ENCODE measurements at regions not wholly inside any gene's neighbourhood (a gene's known extent, or its start where the extent isn't known, plus 50 kb on each side); places are given as distances from the start of the nearest gene placed in this dataset.

- Histone ChIP-seq H3K23ac (ENCODE audit: insufficient read length, low read depth, low read length) (no peak overlapping the region), H3K9ac (ENCODE audit: extremely low read depth, insufficient read length, low read length) (no peak overlapping the region), H3K4ac (ENCODE audit: low read depth, low read length) (no peak overlapping the region), H2AFZ (ENCODE audit: low read length) (no peak overlapping the region), H3K27me3 (ENCODE audit: insufficient read depth, low read length) (no peaks in the 10 kb centered on the region; the same call in 1 of the 2 replicates), H3K14ac (ENCODE audit: insufficient read depth, low read length) (no peak overlapping the region), H4K8ac (replicated peaks; ENCODE audit: insufficient read length, low read depth, low read length) (no peak overlapping the region), H3K4me1 (ENCODE audit: insufficient read depth, low read length) (no peaks in the 10 kb centered on the region), H3K23me2 (ENCODE audit: insufficient read length, low read depth, low read length, poor library complexity, severe bottlenecking) (no peaks in the 10 kb centered on the region), H3K79me2 (ENCODE audit: insufficient read depth, low read length) (no peaks in the 10 kb centered on the region), H3K4me2 (ENCODE audit: insufficient read depth, insufficient read length, low read length) (no peak overlapping the region), H4K91ac (ENCODE audit: insufficient read length, low read depth, low read length) (no peak overlapping the region), H2BK12ac (ENCODE audit: insufficient read length, low read depth, low read length) (no peak overlapping the region), H3T11ph (ENCODE audit: low read length) (no peak overlapping the region), H3K18ac (ENCODE audit: insufficient read length, low read depth, low read length) (no peak overlapping the region), H2AK5ac (ENCODE audit: insufficient read length, low read length) (no peak overlapping the region), H3K27ac (ENCODE audit: insufficient read length, low read depth, low read length) (no peak overlapping the region), H3K56ac (ENCODE audit: insufficient read length, low read depth, low read length) (no peak overlapping the region), H4K5ac (ENCODE audit: insufficient read length, low read depth, low read length) (no peak overlapping the region), H2BK5ac (ENCODE audit: insufficient read length, low read length) (no peak overlapping the region), H2BK20ac (ENCODE audit: low read depth, low read length, poor library complexity, severe bottlenecking) (no peak overlapping the region), H2BK15ac (ENCODE audit: low read depth, low read length) (no peak overlapping the region), H2BK120ac (ENCODE audit: low read depth, low read length, poor library complexity, severe bottlenecking) (no peak overlapping the region), H3K9me3 (ENCODE audit: control insufficient read depth, low read depth, low read length) (no peaks in the 10 kb centered on the region), H3K79me1 (ENCODE audit: insufficient read depth, low read depth, low read length, poor library complexity, severe bottlenecking) (no peaks in the 10 kb centered on the region), H4K20me1 (ENCODE audit: control insufficient read depth, insufficient read depth, insufficient read length) (no peaks in the 10 kb centered on the region)
- H3K9me3 Mint-ChIP-seq = peaks cover 12 to 13% of the 10 kb centered on the region in 2 experiments
- no CpG with 5 or more reads among the region's 9 CpGs for WGBS (ENCODE audit: extremely low coverage, insufficient read length, low lambda C conversion rate)
- peaks cover 4 to 13% (median 5%) of the 10 kb centered on the region in 3 experiments for H3K36me3 Mint-ChIP-seq (ENCODE audit: insufficient read depth in 1 of 3, low read depth in 3 of 3)
- H3K4me3 Mint-ChIP-seq = no peak overlapping the region
- H3K27ac Mint-ChIP-seq = no peak overlapping the region
- no peaks in the 10 kb centered on the region for H3K4me1 Mint-ChIP-seq
- no peak for DNase-seq
- TF ChIP-seq CTCF (conservative IDR thresholded peaks at IDR 0.05) = no peak
- peaks cover 35% of the 10 kb centered on the region for H3K27me3 Mint-ChIP-seq (ENCODE audit: low read depth)
Observed at GRCh38 chr7:45267262-45267661, 109.7 kb downstream of the RAMP3 start.
